OCI-LY1 (cell line): ENCODE measurements at regions not wholly inside any gene's neighbourhood (a gene's known extent, or its start where the extent isn't known, plus 50 kb on each side); places are given as distances from the start of the nearest gene placed in this dataset.

ENCODE experiments used
- EZH2 ChIP-seq: fragments of 200-600 bp; sonication (generic), shearing (Covaris generic); IDR thresholded peaks from 2 replicates; pipeline ENCODE4 v1.8.0; 2017; ENCODE audit warnings: borderline replicate concordance, mixed run types, mild to moderate bottlenecking, antibody characterized with exemption, low read length, moderate library complexity, mixed read lengths
- TF ChIP-seq, protein P1 (sequence below): fragments of 200-600 bp; sonication (generic), shearing (Covaris generic); IDR thresholded peaks from 2 replicates; pipeline ENCODE4 v1.5.1; 2017; ENCODE audit warnings: mild to moderate bottlenecking, antibody characterized with exemption, low read length, moderate library complexity, mixed read lengths

- TF ChIP-seq, protein P1, sequence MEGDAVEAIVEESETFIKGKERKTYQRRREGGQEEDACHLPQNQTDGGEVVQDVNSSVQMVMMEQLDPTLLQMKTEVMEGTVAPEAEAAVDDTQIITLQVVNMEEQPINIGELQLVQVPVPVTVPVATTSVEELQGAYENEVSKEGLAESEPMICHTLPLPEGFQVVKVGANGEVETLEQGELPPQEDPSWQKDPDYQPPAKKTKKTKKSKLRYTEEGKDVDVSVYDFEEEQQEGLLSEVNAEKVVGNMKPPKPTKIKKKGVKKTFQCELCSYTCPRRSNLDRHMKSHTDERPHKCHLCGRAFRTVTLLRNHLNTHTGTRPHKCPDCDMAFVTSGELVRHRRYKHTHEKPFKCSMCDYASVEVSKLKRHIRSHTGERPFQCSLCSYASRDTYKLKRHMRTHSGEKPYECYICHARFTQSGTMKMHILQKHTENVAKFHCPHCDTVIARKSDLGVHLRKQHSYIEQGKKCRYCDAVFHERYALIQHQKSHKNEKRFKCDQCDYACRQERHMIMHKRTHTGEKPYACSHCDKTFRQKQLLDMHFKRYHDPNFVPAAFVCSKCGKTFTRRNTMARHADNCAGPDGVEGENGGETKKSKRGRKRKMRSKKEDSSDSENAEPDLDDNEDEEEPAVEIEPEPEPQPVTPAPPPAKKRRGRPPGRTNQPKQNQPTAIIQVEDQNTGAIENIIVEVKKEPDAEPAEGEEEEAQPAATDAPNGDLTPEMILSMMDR: no peak
- TF ChIP-seq EZH2: no peak
These were observed 54.7 kb upstream of the GREM2 start for GRCh38 chr1:240666568-240667198.
